Neural progenitor cell (in vitro differentiated cells): ENCODE measurements at regions not wholly inside any gene's neighbourhood (a gene's known extent, or its start where the extent isn't known, plus 50 kb on each side); places are given as distances from the start of the nearest gene placed in this dataset.

ENCODE experiments used
- DNase-seq: peaks from one replicate; pipeline ENCODE4 v3.0.0-alpha.2; 2016; ENCODE audit warnings: low spot score
- H2AFZ ChIP-seq: fragments of 200-600 bp; sonication (generic); replicated peaks from 2 replicates; pipeline ENCODE4 v1.6.1; 2016; ENCODE audit warnings: antibody characterized with exemption
- H3F3A ChIP-seq: fragments of 200-600 bp; sonication (generic); 2 replicates; pipeline ENCODE4 v1.6.1; 2016; ENCODE audit warnings: antibody characterized with exemption, low read depth
- H3K27ac ChIP-seq: fragments of 200-600 bp; sonication (generic); 2 replicates; pipeline ENCODE4 v1.5.1; 2016; ENCODE audit warnings: mild to moderate bottlenecking
- H3K27me3 ChIP-seq: fragments of 200-600 bp; sonication (generic); 2 replicates; pipeline ENCODE4 v1.6.1; 2016; ENCODE audit warnings: mild to moderate bottlenecking, moderate library complexity
- H3K36me3 ChIP-seq: fragments of 200-600 bp; sonication (generic); 2 replicates; pipeline ENCODE4 v1.5.1; 2016
- H3K4me1 ChIP-seq: fragments of 200-600 bp; sonication (generic); 2 replicates; pipeline ENCODE4 v1.6.1; 2016; ENCODE audit warnings: mixed run types
- H3K4me2 ChIP-seq: fragments of 200-600 bp; sonication (generic); 2 replicates; pipeline ENCODE4 v1.6.1; 2016
- H3K4me3 ChIP-seq: fragments of 200-600 bp; sonication (generic); 2 replicates; pipeline ENCODE4 v1.5.1; 2016
- H3K79me2 ChIP-seq: fragments of 200-600 bp; sonication (generic); 2 replicates; pipeline ENCODE4 v1.6.1; 2016; ENCODE audit warnings: low read depth
- H3K9ac ChIP-seq: fragments of 200-600 bp; sonication (generic); 2 replicates; pipeline ENCODE4 v1.6.1; 2016
- H3K9me3 ChIP-seq: fragments of 200-600 bp; sonication (generic); 2 replicates; pipeline ENCODE4 v1.5.1; 2016; ENCODE audit warnings: low read depth
- H4K20me1 ChIP-seq: fragments of 200-600 bp; sonication (generic); 2 replicates; pipeline ENCODE4 v1.6.1; 2016; ENCODE audit warnings: low read depth
- H3K27ac Mint-ChIP-seq: 3 replicates; pipeline ENCODE4 v1.8.0; 2021; ENCODE audit warnings: mixed read lengths
- H3K27me3 Mint-ChIP-seq: 2 replicates; pipeline ENCODE4 v1.8.0; 2022; ENCODE audit warnings: low read depth, mild to moderate bottlenecking, inconsistent platforms, moderate library complexity, mixed read lengths; ENCODE audit not compliant: insufficient read depth
- H3K36me3 Mint-ChIP-seq: 3 replicates; pipeline ENCODE4 v1.8.0; 2021; ENCODE audit warnings: mixed read lengths
- H3K4me1 Mint-ChIP-seq: 3 replicates; pipeline ENCODE4 v1.8.0; 2021; ENCODE audit warnings: mixed read lengths
- H3K4me3 Mint-ChIP-seq: 3 replicates; pipeline ENCODE4 v1.8.0; 2021; ENCODE audit warnings: mild to moderate bottlenecking, moderate library complexity, mixed read lengths
- H3K9me3 Mint-ChIP-seq: 3 replicates; pipeline ENCODE4 v1.8.0; 2020; ENCODE audit warnings: mixed read lengths
- EZH2 ChIP-seq: fragments of 200-600 bp; sonication (generic); IDR thresholded peaks from 2 replicates; pipeline ENCODE4 v1.6.1; 2017; ENCODE audit warnings: antibody characterized with exemption, mild to moderate bottlenecking, moderate library complexity
- EZH2phosphoT487 ChIP-seq: fragments of 200-600 bp; sonication (generic); IDR thresholded peaks from 2 replicates; pipeline ENCODE4 v1.6.1; 2017; ENCODE audit warnings: antibody characterized with exemption
- TF ChIP-seq, protein P1 (sequence below): fragments of 200-600 bp; sonication (generic); IDR thresholded peaks from 2 replicates; pipeline ENCODE4 v1.5.1; 2017; ENCODE audit warnings: antibody characterized with exemption, mild to moderate bottlenecking

DNA sequence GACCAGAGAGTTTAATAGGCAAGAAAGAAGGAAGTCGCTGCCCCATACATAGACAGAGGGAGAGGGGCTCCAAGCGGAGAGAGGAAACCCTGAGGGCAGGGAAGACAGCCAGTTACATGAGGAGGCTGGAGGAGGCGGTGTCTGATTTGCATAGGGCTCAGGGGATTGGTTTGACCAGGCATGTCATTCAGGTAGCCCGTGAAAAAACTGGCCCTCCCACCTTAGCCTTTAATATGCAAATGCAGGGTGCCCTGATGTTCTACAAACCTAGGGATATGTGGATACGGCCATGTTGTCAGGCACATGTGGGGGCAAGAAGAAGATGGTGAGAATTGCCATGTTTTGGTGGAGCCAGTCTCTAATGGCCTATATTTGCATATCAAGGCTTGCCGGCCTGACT lies 1461.6 kb downstream of the PCDH9 start:
- Histone ChIP-seq H3K27ac (no peak overlapping the region), H2AFZ (peak overlapping the region; percentile 20), H3K4me2 (no peak overlapping the region), H3K9ac (no peak overlapping the region), H3K79me2 (no peaks in the 10 kb centered on the region), H4K20me1 (no peaks in the 10 kb centered on the region), H3K4me1 (no peaks in the 10 kb centered on the region), H3K27me3 (no peaks in the 10 kb centered on the region), H3F3A (no peaks in the 10 kb centered on the region), H3K36me3 (no peaks in the 10 kb centered on the region), H3K4me3 (no peak overlapping the region), H3K9me3 (no peaks in the 10 kb centered on the region)
- no peak for DNase-seq
- H3K9me3 Mint-ChIP-seq = peaks cover 6% of the 10 kb centered on the region
- no peak overlapping the region for H3K27ac Mint-ChIP-seq
- no peak overlapping the region for H3K4me3 Mint-ChIP-seq
- TF ChIP-seq, protein P1, sequence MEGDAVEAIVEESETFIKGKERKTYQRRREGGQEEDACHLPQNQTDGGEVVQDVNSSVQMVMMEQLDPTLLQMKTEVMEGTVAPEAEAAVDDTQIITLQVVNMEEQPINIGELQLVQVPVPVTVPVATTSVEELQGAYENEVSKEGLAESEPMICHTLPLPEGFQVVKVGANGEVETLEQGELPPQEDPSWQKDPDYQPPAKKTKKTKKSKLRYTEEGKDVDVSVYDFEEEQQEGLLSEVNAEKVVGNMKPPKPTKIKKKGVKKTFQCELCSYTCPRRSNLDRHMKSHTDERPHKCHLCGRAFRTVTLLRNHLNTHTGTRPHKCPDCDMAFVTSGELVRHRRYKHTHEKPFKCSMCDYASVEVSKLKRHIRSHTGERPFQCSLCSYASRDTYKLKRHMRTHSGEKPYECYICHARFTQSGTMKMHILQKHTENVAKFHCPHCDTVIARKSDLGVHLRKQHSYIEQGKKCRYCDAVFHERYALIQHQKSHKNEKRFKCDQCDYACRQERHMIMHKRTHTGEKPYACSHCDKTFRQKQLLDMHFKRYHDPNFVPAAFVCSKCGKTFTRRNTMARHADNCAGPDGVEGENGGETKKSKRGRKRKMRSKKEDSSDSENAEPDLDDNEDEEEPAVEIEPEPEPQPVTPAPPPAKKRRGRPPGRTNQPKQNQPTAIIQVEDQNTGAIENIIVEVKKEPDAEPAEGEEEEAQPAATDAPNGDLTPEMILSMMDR = no peak
- TF ChIP-seq EZH2 (no peak), EZH2phosphoT487 (no peak)
- no peaks in the 10 kb centered on the region for H3K4me1 Mint-ChIP-seq
- H3K36me3 Mint-ChIP-seq = no peaks in the 10 kb centered on the region
- H3K27me3 Mint-ChIP-seq = no peaks in the 10 kb centered on the region

DNA sequence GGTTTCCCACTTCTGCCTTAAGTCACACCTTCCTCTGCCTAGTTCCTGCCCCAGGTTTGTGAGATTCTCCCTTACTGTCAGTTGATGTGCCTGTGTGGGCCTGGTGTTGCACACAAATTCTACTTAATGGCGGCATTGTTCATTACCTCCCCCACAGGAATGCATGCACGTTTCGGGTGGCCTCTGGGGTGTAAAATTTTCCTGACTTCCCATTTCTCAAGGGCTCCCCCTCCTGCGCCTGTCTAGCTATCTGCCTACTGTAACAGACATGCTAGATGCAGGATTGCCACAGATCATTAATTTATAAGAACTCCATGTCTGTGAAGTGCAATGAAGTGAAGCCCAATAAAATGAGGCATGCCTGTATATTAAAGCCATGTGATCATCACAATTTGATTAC lies 1466.3 kb downstream of the PCDH9 start:
- peak overlapping the region; percentile 16 for H2AFZ ChIP-seq
- H3K9me3 Mint-ChIP-seq = peaks cover 2% of the 10 kb centered on the region
- no peaks in the 10 kb centered on the region for H3K9me3 ChIP-seq
- no peak overlapping the region for H3K4me2 ChIP-seq
- no peak overlapping the region for H3K4me3 Mint-ChIP-seq
- no peaks in the 10 kb centered on the region for H3K4me1 Mint-ChIP-seq
- H3F3A ChIP-seq = no peaks in the 10 kb centered on the region
- no peak overlapping the region for H3K4me3 ChIP-seq
- no peaks in the 10 kb centered on the region for H3K27me3 ChIP-seq
- TF ChIP-seq, protein P1 = no peak
- no peak for TF ChIP-seq EZH2phosphoT487
- no peak for TF ChIP-seq EZH2
- H3K4me1 ChIP-seq = no peaks in the 10 kb centered on the region
- H3K9ac ChIP-seq = no peak overlapping the region
- no peaks in the 10 kb centered on the region for H3K79me2 ChIP-seq
- no peaks in the 10 kb centered on the region for H3K27me3 Mint-ChIP-seq
- no peak overlapping the region for H3K27ac Mint-ChIP-seq
- no peaks in the 10 kb centered on the region for H3K36me3 Mint-ChIP-seq
- no peak overlapping the region for H3K27ac ChIP-seq
- no peaks in the 10 kb centered on the region for H3K36me3 ChIP-seq
- DNase-seq = no peak
- H4K20me1 ChIP-seq = no peaks in the 10 kb centered on the region

DNA sequence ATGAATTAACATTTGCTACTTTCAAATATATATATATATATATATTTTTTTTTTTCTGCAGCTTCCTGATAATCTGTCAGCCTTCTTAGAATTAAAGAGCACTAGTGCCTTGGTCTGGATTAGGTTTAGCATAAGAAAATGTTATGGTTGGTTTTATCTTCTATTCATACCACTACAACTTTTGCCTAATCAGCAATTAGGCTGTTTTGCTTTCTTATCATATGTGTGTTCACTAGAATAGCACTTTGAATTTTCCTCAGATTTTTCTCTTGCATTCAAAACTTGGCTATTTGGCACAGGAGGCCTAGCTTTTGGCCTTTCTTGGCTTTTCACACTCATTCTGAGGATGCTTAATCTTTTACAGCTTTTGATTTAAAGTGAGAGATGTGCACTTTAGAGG lies 1468.1 kb downstream of the PCDH9 start:
- H3K9me3 ChIP-seq = no peaks in the 10 kb centered on the region

More for the DNA sequence above, 1468.1 kb downstream of the PCDH9 start:
- H3K79me2 ChIP-seq = no peaks in the 10 kb centered on the region
- Mint-ChIP-seq H3K27ac (no peak overlapping the region), H3K36me3 (no peaks in the 10 kb centered on the region), H3K4me3 (no peak overlapping the region), H3K4me1 (no peaks in the 10 kb centered on the region), H3K27me3 (peaks cover 3% of the 10 kb centered on the region), H3K9me3 (peaks cover 10% of the 10 kb centered on the region)
- H3K4me2 ChIP-seq = no peak overlapping the region
- no peaks in the 10 kb centered on the region for H3F3A ChIP-seq
- H3K36me3 ChIP-seq = no peaks in the 10 kb centered on the region
- no peaks in the 10 kb centered on the region for H4K20me1 ChIP-seq
- no peak for TF ChIP-seq EZH2phosphoT487
- no peak for TF ChIP-seq EZH2
- TF ChIP-seq, protein P1 = no peak
- no peak overlapping the region for H2AFZ ChIP-seq
- no peak overlapping the region for H3K9ac ChIP-seq
- no peaks in the 10 kb centered on the region for H3K4me1 ChIP-seq
- H3K27me3 ChIP-seq = no peaks in the 10 kb centered on the region
- no peak for DNase-seq
- no peak overlapping the region for H3K4me3 ChIP-seq
- no peak overlapping the region for H3K27ac ChIP-seq
